Neural cell (in vitro differentiated cells): ENCODE measurements at regions not wholly inside any gene's neighbourhood (a gene's known extent, or its start where the extent isn't known, plus 50 kb on each side); places are given as distances from the start of the nearest gene placed in this dataset.

ENCODE experiments used
- CTCF ChIP-seq: fragments of 450-650 bp; IDR thresholded peaks from 2 replicates; pipeline ENCODE4 v1.5.1; 2014; ENCODE audit warnings: antibody characterized with exemption, mild to moderate bottlenecking, moderate library complexity; ENCODE audit not compliant: poor library complexity, severe bottlenecking
- EP300 ChIP-seq: fragments of 450-650 bp; conservative IDR thresholded peaks from 2 replicates; pipeline ENCODE4 v1.6.1; 2014; ENCODE audit warnings: antibody characterized with exemption, mild to moderate bottlenecking, moderate library complexity; ENCODE audit not compliant: poor library complexity, severe bottlenecking
- RAD21 ChIP-seq: fragments of 450-650 bp; conservative IDR thresholded peaks from 2 replicates; pipeline ENCODE4 v1.6.1; 2014; ENCODE audit warnings: antibody characterized with exemption, mild to moderate bottlenecking, moderate library complexity

DNA sequence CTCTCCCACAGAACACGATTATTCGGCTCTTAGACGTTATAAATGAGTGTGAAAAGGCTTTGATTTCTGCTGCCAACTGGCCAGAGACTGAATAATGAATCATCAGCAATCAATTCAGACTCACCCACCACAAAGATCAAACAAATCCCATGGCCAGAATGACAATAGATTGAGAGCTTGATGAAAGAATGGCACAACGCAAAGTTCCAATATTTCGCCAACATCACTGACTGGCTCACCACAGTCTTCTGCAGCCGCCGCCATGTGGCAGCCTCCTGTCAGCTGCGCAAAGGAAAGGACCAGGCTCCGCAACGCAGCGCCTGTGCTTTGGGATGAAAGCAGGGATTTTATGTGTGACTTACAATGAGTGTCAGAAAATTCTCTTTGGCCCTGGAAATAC, 104.4 kb upstream of the SOX11 start:
- TF ChIP-seq RAD21 (no peak), EP300 (no peak), CTCF (no peak)
